Motor neuron (in vitro differentiated cells): ENCODE measurements at regions not wholly inside any gene's neighbourhood (a gene's known extent, or its start where the extent isn't known, plus 50 kb on each side); places are given as distances from the start of the nearest gene placed in this dataset.
A peak's percentile ranks its signal among the peaks of the same experiment; 100 is the strongest.

Experiments used
- ATAC-seq, 8 experiments: fragments of 200-7000 bp; cut with Tn5 transposase; replicated peaks in 6 of 8; 2 replicates each; pipeline ENCODE4 v1.8.0; 2021; ENCODE audit warnings: mild to moderate bottlenecking in 8 of 8, moderate library complexity in 8 of 8
- H3K27ac ChIP-seq, 2 donors: fragments of 250-450 bp; sonication (Bioruptor Pico); 2 replicates each; pipeline ENCODE4 v1.9.0; 2021; ENCODE audit warnings: antibody characterized with exemption in 2 of 2, mild to moderate bottlenecking in 2 of 2, moderate library complexity in 1 of 2
- H3K4me1 ChIP-seq, 2 donors: fragments of 250-450 bp; sonication (Bioruptor Pico); replicated peaks in 1 of 2; 2 replicates each; pipeline ENCODE4 v1.6.1; 2021; ENCODE audit warnings: antibody characterized with exemption in 2 of 2, mild to moderate bottlenecking in 2 of 2, moderate library complexity in 1 of 2
- H3K4me3 ChIP-seq, 5 donors: fragments of 250-450 bp; sonication (Bioruptor Pico); 2 replicates each; pipeline ENCODE4 v1.9.0; 2021; ENCODE audit warnings: antibody characterized with exemption in 5 of 5, mild to moderate bottlenecking in 5 of 5, moderate library complexity in 4 of 5
- WGBS, 10 experiments: fragments of 450-650 bp; shearing (Covaris generic); methylation state at CpG; one replicate each; pipeline ENCODE4 v1.0.0; 2022; 5-methylcytosine and 5-hydroxymethylcytosine counted together
- in situ Hi-C, 9 experiments: fragments of 400-800 bp; cut with MboI; loops; one replicate each; pipeline ENCODE4 v1.15.0; 2021; ENCODE audit warnings: low sequenced_read_pairs in 9 of 9, low pct_unique_long_range_greater_than_20kb in 2 of 9; ENCODE audit not compliant: unreplicated experiment in 9 of 9

DNA sequence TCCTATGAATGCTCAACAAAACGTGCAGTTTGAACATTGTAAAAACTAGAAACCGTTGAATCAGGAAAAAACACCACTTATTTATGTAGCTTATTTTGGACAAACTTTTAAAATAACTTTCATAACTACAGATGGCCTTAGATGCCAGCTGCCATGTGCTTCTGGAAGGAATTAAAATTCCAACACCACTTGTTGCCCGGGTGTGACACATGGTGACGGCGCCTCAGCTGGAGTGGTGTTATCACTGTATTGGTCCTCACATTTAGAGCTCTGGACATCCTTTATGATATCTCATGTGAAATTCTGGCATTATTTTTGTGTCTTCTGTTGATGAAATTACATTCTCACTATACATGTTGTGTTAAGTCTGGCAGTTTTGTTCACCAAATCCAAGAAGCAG lies 211.0 kb downstream of the IPO8 start:
- 0 to 100% (median 81%) methylated on average over 2 to 5 of the region's 5 CpGs for WGBS, 10 experiments
- in situ Hi-C loops = no loop called here
- H3K4me1 ChIP-seq = no peaks in the 10 kb centered on the region
- H3K27ac ChIP-seq = no peak overlapping the region
- no peak overlapping the region for H3K4me3 ChIP-seq
- ATAC-seq = no peak

DNA sequence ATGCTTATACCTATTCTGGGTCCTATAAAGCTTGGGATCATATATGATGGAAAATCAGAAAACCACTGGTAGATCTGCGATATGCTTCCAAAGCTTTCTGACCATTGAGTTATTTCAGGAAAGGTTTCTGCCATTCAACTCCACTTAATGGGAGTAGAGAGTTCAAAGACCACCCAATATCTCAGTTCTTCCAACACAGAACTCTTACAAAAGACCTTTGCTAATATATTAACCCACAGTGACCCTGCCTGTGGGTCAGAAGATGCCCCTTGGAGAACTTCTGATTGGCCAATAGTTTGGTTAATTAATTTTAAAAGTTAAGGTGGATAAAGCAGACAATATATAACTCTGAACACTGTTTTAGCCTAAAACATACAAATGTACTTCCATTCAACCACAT lies 213.0 kb downstream of the IPO8 start:
- H3K27ac ChIP-seq = no peak overlapping the region
- no peak for ATAC-seq
- 9 to 100% (median 60%) methylated on average over 1 of the region's 1 CpG; no CpG with 5 or more reads in 2 of the 10 experiments for WGBS, 10 experiments
- H3K4me1 ChIP-seq = no peaks in the 10 kb centered on the region
- no peak overlapping the region for H3K4me3 ChIP-seq
- in situ Hi-C loops = no loop called here

- Histone ChIP-seq H3K4me3 (no peak overlapping the region), H3K27ac (no peak overlapping the region), H3K4me1 (no peaks in the 10 kb centered on the region)
- 0 to 71% (median 10%) methylated on average over 2 of the region's 2 CpGs; no CpG with 5 or more reads in 2 of the 10 experiments for WGBS, 10 experiments
- in situ Hi-C loops = no loop called here
- ATAC-seq = peak in 3 of 8 experiments; percentile 46 to 81 (median 62)
Observed at GRCh38 chr12:30473274-30473673, 222.4 kb downstream of the IPO8 start.

GRCh38 chr12:30466093-30466585 lies 229.5 kb downstream of the IPO8 start:
- Histone ChIP-seq H3K4me3 (no peak overlapping the region), H3K4me1 (no peaks in the 10 kb centered on the region), H3K27ac (no peak overlapping the region)
- WGBS, 10 experiments = 67 to 100% (median 80%) methylated on average over 2 to 4 of the region's 4 CpGs; no CpG with 5 or more reads in 1 of the 10 experiments
- in situ Hi-C loops = no loop called here
- no peak for ATAC-seq

DNA sequence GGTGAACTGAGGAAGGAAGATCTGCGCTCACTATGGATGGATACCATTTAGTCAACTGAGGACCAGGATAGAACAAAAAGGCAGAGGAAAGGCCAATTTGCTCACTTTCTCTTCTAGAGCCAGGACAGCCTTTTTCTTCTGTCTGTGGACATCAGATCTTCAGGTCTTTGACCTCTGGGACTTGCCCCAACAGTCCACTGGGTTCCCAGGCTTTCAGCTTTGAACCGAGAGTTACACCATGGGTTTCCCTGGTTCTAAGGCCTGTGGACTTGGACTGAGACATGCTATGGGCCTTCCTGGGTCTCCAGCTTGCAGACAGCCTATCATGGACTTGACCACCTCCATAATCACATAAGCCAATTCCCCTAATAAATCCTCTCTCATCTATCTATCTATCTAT lies 232.0 kb downstream of the IPO8 start:
- in situ Hi-C loops = no loop called here
- Histone ChIP-seq H3K27ac (no peak overlapping the region), H3K4me3 (no peak overlapping the region), H3K4me1 (no peaks in the 10 kb centered on the region)
- 38 to 89% (median 76%) methylated on average over 1 to 2 of the region's 2 CpGs; no CpG with 5 or more reads in 4 of the 10 experiments for WGBS, 10 experiments
- ATAC-seq = no peak

DNA sequence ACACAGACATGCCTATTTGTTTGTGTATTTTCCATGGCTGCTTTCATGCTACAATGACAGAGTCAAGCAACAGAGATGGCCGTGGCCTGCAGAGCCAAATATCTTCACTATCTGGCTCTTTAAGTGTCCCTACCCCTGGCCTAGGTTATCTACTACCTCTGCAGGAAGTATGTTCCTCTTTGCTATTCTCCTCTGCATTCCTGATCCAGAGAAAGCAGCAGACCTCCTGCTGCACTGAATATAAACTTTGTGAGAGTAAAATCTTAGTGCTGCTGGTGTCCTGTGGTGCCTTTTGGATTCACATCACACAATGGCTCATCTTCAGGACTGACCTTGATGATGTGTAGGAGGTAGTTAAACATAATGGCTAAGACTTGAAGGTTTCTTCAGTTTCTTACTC lies 233.4 kb downstream of the IPO8 start:
- no peak for ATAC-seq
- Histone ChIP-seq H3K4me1 (no peaks in the 10 kb centered on the region), H3K4me3 (no peak overlapping the region), H3K27ac (no peak overlapping the region)
- WGBS, 10 experiments = 14 to 67% (median 40%) methylated on average over 1 of the region's 1 CpG; no CpG with 5 or more reads in 5 of the 10 experiments
- in situ Hi-C loops = no loop called here

- no peak for ATAC-seq
- no peaks in the 10 kb centered on the region for H3K4me1 ChIP-seq
- H3K27ac ChIP-seq = no peak overlapping the region
- no peak overlapping the region for H3K4me3 ChIP-seq
- in situ Hi-C loops = no loop called here
Observed at GRCh38 chr12:30461026-30461615, 234.5 kb downstream of the IPO8 start.

GRCh38 chr12:30458453-30458852 lies 237.2 kb downstream of the IPO8 start:
- Histone ChIP-seq H3K4me1 (no peaks in the 10 kb centered on the region), H3K4me3 (no peak overlapping the region), H3K27ac (no peak overlapping the region)
- in situ Hi-C loops = no loop called here
- 42 to 90% (median 71%) methylated on average over 2 to 3 of the region's 3 CpGs; no CpG with 5 or more reads in 2 of the 10 experiments for WGBS, 10 experiments
- no peak for ATAC-seq

- 10 to 72% (median 39%) methylated on average over 2 to 3 of the region's 3 CpGs; no CpG with 5 or more reads in 1 of the 10 experiments for WGBS, 10 experiments
- peak in 4 of 8 experiments; percentile 32 to 95 (median 72) for ATAC-seq
- in situ Hi-C loops = no loop called here
- no peak overlapping the region for H3K27ac ChIP-seq
- no peaks in the 10 kb centered on the region for H3K4me1 ChIP-seq
- H3K4me3 ChIP-seq = no peak overlapping the region
Observed at GRCh38 chr12:30457621-30458289, 237.9 kb downstream of the IPO8 start.

DNA sequence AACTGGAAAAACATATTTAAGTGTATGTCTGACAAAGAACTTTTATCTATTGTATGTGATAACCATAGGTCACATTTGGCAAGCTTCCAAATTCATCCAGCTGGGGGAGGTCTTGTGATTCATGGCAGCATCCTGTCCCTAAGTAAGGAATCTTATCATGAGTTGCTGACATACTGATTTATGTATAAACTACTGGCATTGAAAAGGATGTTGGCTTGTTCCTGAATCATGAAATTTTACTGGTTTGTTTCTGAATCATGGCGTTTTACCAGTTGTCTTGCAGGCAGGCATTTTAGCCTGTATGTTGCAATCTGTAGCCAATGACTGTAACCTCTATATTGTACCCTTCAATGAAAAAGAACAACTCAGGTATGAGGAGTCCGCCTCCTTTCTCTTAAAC lies 244.8 kb downstream of the IPO8 start:
- Histone ChIP-seq H3K4me1 (no peaks in the 10 kb centered on the region), H3K27ac (no peak overlapping the region), H3K4me3 (no peak overlapping the region)
- WGBS, 10 experiments = 67 to 100% (median 82%) methylated on average over 1 to 2 of the region's 2 CpGs; no CpG with 5 or more reads in 3 of the 10 experiments
- in situ Hi-C loops = no loop called here
- no peak for ATAC-seq

DNA sequence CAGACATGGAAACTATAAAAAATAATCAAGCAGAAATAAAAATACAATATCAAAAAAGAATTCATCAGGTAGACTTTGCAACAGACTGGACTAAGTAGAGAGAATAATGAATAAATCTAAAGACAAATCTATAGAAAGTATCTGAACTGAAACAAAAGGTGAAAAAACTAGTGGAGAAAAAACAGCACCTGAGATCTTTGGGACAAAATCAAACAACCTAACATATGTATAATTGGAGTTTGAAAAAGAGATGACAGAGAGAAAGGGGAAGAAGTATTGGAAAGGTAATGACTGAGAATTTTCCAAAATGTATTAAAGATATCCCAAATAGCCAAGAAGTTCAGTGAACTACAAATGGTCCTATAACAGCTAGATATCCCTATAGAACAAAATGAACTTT lies 245.4 kb downstream of the IPO8 start:
- in situ Hi-C loops = no loop called here
- H3K4me3 ChIP-seq = no peak overlapping the region
- no peak for ATAC-seq
- H3K4me1 ChIP-seq = no peaks in the 10 kb centered on the region
- H3K27ac ChIP-seq = no peak overlapping the region

DNA sequence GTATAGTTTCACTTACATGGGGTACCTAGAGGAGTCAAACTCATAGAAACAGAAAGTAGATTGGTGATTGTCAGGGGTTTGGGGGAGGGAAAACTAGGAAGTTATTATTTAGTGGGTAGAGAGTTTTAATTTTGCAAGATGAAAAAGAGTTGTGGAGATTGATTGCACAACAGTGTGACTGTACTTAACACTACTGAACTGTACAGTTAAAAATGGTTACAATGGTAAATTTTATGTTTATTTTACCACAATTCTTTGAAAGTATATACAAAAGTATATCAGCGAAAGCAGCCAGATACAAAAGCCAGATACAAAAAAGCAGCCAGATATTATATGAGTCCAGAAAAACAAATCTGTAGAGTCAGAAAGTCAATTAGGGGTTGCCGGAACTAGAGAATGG lies 247.6 kb downstream of the IPO8 start:
- Histone ChIP-seq H3K4me3 (no peak overlapping the region), H3K27ac (no peak overlapping the region), H3K4me1 (no peaks in the 10 kb centered on the region)
- in situ Hi-C loops = no loop called here
- ATAC-seq = no peak
- 87 to 100% (median 100%) methylated on average over 1 to 2 of the region's 2 CpGs; no CpG with 5 or more reads in 1 of the 10 experiments for WGBS, 10 experiments

- Histone ChIP-seq H3K4me3 (no peak overlapping the region), H3K4me1 (no peaks in the 10 kb centered on the region), H3K27ac (no peak overlapping the region)
- peak in 1 of 8 experiments; percentile 37 for ATAC-seq
- WGBS, 10 experiments = 50 to 100% (median 74%) methylated on average over 1 to 6 of the region's 6 CpGs; no CpG with 5 or more reads in 1 of the 10 experiments
- in situ Hi-C loops = no loop called here
Observed at GRCh38 chr12:30447061-30447750, 248.5 kb downstream of the IPO8 start.
